ENCODE measurements at regions not wholly inside any gene's neighbourhood (a gene's known extent, or its start where the extent isn't known, plus 50 kb on each side); places are given as distances from the start of the nearest gene placed in this dataset.

DNA sequence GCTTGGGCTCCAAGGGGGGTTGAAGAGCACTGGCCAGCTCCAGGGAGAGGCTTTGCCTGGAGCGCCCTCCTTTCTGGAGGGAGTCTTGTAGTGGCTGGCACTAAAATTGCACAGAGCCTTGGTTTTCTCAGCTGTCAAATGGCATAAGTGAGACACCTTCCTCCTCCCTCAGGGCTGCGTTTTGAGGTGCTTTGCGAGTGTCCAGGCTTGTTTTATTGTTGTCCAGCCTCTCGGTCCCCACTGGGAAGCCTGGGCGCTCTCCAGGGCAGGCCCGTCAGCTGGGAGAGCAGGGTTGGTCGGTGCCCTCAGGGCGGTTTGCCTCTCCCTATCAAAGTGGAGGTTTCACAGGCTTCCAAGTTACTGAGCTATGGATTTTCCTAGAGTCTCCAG, 149.3 kb upstream of the B3GAT1 start:
- TF ChIP-seq, protein P1, sequence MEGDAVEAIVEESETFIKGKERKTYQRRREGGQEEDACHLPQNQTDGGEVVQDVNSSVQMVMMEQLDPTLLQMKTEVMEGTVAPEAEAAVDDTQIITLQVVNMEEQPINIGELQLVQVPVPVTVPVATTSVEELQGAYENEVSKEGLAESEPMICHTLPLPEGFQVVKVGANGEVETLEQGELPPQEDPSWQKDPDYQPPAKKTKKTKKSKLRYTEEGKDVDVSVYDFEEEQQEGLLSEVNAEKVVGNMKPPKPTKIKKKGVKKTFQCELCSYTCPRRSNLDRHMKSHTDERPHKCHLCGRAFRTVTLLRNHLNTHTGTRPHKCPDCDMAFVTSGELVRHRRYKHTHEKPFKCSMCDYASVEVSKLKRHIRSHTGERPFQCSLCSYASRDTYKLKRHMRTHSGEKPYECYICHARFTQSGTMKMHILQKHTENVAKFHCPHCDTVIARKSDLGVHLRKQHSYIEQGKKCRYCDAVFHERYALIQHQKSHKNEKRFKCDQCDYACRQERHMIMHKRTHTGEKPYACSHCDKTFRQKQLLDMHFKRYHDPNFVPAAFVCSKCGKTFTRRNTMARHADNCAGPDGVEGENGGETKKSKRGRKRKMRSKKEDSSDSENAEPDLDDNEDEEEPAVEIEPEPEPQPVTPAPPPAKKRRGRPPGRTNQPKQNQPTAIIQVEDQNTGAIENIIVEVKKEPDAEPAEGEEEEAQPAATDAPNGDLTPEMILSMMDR (IDR thresholded peaks at IDR 0.05): no peak
- TF ChIP-seq POLR2A (IDR thresholded peaks at IDR 0.05) (no peak), EP300 (IDR thresholded peaks at IDR 0.05) (no peak)
